Testis (tissue), 2 donors: ENCODE measurements at regions not wholly inside any gene's neighbourhood (a gene's known extent, or its start where the extent isn't known, plus 50 kb on each side); places are given as distances from the start of the nearest gene placed in this dataset.

ENCODE experiments used
- POLR2A ChIP-seq: fragments of 450-650 bp; IDR thresholded peaks from one replicate; pipeline ENCODE4 v1.6.1; 2017; ENCODE audit warnings: antibody characterized with exemption, mild to moderate bottlenecking, moderate library complexity
- TF ChIP-seq, protein P1 (sequence below), 3 experiments: fragments of 450-650 bp in 2 of 3; fragments of 200-600 bp in 1 of 3; sonication (generic) in 1 of 3; IDR thresholded peaks; one replicate each; pipeline ENCODE4 v1.5.1; 2016 to 2019; ENCODE audit warnings: antibody characterized with exemption in 3 of 3, mild to moderate bottlenecking in 2 of 3, moderate library complexity in 1 of 3

DNA sequence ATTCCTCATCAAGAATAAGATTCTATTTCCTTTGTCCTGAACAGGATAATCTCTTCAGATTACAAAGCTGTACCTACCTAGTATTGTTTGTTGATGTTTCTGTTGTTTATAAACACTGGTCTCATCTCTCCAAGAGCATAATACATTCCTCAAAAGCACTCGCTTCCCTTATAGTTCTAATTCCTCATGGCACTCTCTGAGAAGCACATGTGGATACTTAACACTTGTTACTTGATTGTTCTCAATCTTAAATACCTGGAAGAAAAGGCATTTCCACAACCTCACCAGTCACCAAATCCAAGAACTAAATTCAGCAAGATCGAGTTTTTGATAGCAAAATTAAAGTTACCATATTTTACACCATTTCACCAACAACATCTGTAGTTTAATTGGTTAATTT, 145.9 kb upstream of the DUSP10 start:
- TF ChIP-seq, protein P1, sequence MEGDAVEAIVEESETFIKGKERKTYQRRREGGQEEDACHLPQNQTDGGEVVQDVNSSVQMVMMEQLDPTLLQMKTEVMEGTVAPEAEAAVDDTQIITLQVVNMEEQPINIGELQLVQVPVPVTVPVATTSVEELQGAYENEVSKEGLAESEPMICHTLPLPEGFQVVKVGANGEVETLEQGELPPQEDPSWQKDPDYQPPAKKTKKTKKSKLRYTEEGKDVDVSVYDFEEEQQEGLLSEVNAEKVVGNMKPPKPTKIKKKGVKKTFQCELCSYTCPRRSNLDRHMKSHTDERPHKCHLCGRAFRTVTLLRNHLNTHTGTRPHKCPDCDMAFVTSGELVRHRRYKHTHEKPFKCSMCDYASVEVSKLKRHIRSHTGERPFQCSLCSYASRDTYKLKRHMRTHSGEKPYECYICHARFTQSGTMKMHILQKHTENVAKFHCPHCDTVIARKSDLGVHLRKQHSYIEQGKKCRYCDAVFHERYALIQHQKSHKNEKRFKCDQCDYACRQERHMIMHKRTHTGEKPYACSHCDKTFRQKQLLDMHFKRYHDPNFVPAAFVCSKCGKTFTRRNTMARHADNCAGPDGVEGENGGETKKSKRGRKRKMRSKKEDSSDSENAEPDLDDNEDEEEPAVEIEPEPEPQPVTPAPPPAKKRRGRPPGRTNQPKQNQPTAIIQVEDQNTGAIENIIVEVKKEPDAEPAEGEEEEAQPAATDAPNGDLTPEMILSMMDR (IDR thresholded peaks at IDR 0.05), result no peak
- no peak for TF ChIP-seq POLR2A
